Rectal smooth muscle tissue (tissue), 1 donor: ENCODE measurements at regions not wholly inside any gene's neighbourhood (a gene's known extent, or its start where the extent isn't known, plus 50 kb on each side); places are given as distances from the start of the nearest gene placed in this dataset.

Experiments used
- H3K27ac ChIP-seq: one replicate; pipeline ENCODE4 v1.7.0; 2013; ENCODE audit warnings: low read depth, low read length, inconsistent platforms
- H3K27me3 ChIP-seq: one replicate; pipeline ENCODE4 v1.7.0; 2013; ENCODE audit warnings: low read length; ENCODE audit not compliant: control insufficient read depth, insufficient read depth
- H3K36me3 ChIP-seq: one replicate; pipeline ENCODE4 v1.7.0; 2013; ENCODE audit warnings: low read length; ENCODE audit not compliant: control insufficient read depth, insufficient read depth
- H3K4me1 ChIP-seq: one replicate; pipeline ENCODE4 v1.7.0; 2013; ENCODE audit warnings: low read length; ENCODE audit not compliant: control insufficient read depth, insufficient read depth
- H3K4me3 ChIP-seq: one replicate; pipeline ENCODE4 v1.7.0; 2013; ENCODE audit warnings: low read length
- H3K9ac ChIP-seq: one replicate; pipeline ENCODE4 v1.7.0; 2013; ENCODE audit warnings: low read length

GRCh38 chr1:83033682-83034081 is 965.2 kb downstream of the TTLL7 start:
- Histone ChIP-seq H3K36me3 (no peaks in the 10 kb centered on the region), H3K27me3 (no peaks in the 10 kb centered on the region), H3K9ac (no peak overlapping the region), H3K27ac (no peak overlapping the region), H3K4me1 (no peaks in the 10 kb centered on the region), H3K4me3 (no peak overlapping the region)

DNA sequence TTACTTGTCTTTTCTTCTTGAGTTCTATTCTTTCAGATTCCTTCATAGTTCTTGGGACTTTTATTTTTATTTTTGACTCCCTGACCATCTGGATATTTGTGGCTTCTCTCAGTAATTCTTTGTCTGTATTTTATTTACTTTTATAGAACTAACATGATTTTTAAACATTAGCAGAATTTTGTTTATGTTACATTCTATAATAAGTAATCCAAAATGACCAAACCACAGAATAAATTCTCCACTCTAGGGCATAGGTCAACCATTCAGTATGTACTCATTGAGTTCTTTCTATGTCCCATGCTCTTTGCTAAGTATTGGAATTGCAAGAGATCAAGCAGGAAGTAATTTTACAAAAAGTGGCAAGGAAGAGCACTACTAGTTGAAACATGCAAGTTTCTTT is 969.0 kb downstream of the TTLL7 start:
- H3K9ac ChIP-seq: no peak overlapping the region
- no peak overlapping the region for H3K4me3 ChIP-seq
- H3K27ac ChIP-seq: no peak overlapping the region
- H3K4me1 ChIP-seq: no peaks in the 10 kb centered on the region
- no peaks in the 10 kb centered on the region for H3K27me3 ChIP-seq
- no peaks in the 10 kb centered on the region for H3K36me3 ChIP-seq

DNA sequence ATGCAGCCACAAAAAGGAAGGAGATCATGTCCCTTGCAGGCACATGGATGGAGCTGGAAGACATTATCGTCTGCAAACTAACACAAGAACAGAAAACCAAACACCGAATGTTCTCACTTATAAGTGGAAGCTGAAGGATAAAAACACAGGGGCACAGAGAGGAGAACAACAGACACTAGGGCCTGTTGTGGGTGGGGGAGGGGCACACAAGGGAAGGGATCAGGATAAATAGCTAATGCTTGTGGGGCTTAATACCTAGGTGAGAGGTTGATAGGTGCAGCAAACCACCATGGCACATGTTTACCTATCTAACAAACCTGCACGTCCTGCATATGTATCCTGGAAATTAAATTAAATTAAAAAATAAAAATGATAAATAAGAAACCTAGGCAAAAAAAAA is 969.9 kb downstream of the TTLL7 start:
- H3K27ac ChIP-seq: no peak overlapping the region
- no peak overlapping the region for H3K4me3 ChIP-seq
- no peaks in the 10 kb centered on the region for H3K36me3 ChIP-seq
- H3K9ac ChIP-seq: no peak overlapping the region
- H3K4me1 ChIP-seq: no peaks in the 10 kb centered on the region
- H3K27me3 ChIP-seq: no peaks in the 10 kb centered on the region

- no peak overlapping the region for H3K27ac ChIP-seq
- H3K4me3 ChIP-seq: no peak overlapping the region
- no peak overlapping the region for H3K9ac ChIP-seq
- no peaks in the 10 kb centered on the region for H3K4me1 ChIP-seq
- H3K36me3 ChIP-seq: no peaks in the 10 kb centered on the region
- no peaks in the 10 kb centered on the region for H3K27me3 ChIP-seq
These were observed 970.5 kb downstream of the TTLL7 start for GRCh38 chr1:83028467-83028866.

GRCh38 chr1:83027511-83027910 is 971.4 kb downstream of the TTLL7 start:
- no peak overlapping the region for H3K4me3 ChIP-seq
- H3K36me3 ChIP-seq: no peaks in the 10 kb centered on the region
- H3K4me1 ChIP-seq: no peaks in the 10 kb centered on the region
- H3K27me3 ChIP-seq: no peaks in the 10 kb centered on the region
- H3K27ac ChIP-seq: no peak overlapping the region
- no peak overlapping the region for H3K9ac ChIP-seq

DNA sequence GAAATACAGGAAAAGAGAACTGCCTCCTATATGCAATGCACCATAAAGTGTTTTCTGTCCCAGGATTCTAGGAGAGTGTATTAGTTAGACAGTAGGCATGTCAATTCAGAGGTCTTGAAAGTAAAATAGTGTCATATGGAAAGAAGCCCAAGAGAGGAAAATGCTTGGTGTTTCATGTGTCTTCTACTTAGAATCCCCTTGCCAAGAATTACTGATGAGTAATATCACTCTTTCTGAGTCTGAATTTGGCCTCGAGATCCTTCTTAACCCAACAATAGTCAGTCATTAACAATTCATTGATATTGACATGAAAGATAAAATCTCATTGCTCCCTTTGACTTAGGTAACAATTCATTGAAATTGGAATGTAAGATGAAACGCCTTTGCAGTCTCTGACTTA is 972.2 kb downstream of the TTLL7 start:
- Histone ChIP-seq H3K4me3 (no peak overlapping the region), H3K9ac (no peak overlapping the region), H3K27me3 (no peaks in the 10 kb centered on the region), H3K36me3 (no peaks in the 10 kb centered on the region), H3K27ac (no peak overlapping the region), H3K4me1 (no peaks in the 10 kb centered on the region)

DNA sequence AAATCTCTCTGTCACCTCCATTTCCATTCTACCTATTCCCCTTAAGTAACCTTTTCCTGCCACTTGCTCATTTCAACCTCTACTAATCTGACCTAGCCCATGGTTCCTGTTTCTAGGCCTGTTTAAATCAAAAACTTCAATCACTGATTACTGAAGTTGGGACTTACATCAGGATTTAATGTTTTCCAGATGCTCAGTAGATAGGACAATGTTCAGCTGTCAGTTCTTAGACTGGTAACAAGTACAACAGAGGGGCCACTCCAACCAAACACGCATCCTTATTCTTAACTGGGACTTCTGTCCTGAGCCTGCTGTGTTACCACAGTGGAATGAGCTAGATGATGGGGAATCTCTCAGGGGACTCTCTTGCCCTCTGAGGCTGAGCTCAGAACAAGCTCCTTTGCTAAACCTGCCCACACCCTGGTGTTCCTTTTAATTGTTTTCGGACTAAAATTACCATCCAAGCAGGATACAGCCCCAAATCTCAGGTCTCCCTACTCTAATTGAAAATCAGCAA is 974.6 kb downstream of the TTLL7 start:
- H3K4me1 ChIP-seq: no peaks in the 10 kb centered on the region
- no peaks in the 10 kb centered on the region for H3K36me3 ChIP-seq
- H3K27me3 ChIP-seq: no peaks in the 10 kb centered on the region
- H3K27ac ChIP-seq: no peak overlapping the region
- no peak overlapping the region for H3K9ac ChIP-seq
- no peak overlapping the region for H3K4me3 ChIP-seq

GRCh38 chr1:83023212-83023611 is 975.7 kb downstream of the TTLL7 start:
- Histone ChIP-seq H3K36me3 (no peaks in the 10 kb centered on the region), H3K27me3 (no peaks in the 10 kb centered on the region), H3K27ac (no peak overlapping the region), H3K4me3 (no peak overlapping the region), H3K4me1 (no peaks in the 10 kb centered on the region), H3K9ac (no peak overlapping the region)

- Histone ChIP-seq H3K4me3 (no peak overlapping the region), H3K9ac (no peak overlapping the region), H3K4me1 (no peaks in the 10 kb centered on the region), H3K27ac (no peak overlapping the region), H3K36me3 (no peaks in the 10 kb centered on the region), H3K27me3 (no peaks in the 10 kb centered on the region)
These were observed 976.7 kb downstream of the TTLL7 start for GRCh38 chr1:83022206-83022605.

DNA sequence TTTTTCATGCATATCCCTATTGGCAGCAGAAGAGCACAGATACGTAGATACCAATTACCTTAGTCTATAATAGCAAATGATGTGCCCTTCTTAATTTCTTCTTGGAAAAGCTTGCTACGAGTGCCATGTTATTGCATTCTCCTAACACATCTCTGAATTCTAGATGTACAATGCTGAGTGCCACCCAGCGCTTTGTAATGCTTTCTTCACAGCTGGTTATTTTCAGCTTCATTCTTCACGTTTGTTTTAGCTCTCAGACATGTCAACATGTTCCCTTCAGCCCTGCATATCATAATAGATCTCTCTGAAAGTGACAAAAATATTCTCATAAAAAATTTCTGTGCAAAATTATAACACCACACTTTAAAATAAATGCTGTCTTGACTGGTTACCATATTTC is 981.2 kb downstream of the TTLL7 start:
- H3K4me3 ChIP-seq: no peak overlapping the region
- H3K4me1 ChIP-seq: no peaks in the 10 kb centered on the region
- no peaks in the 10 kb centered on the region for H3K27me3 ChIP-seq
- no peaks in the 10 kb centered on the region for H3K36me3 ChIP-seq
- no peak overlapping the region for H3K9ac ChIP-seq
- H3K27ac ChIP-seq: no peak overlapping the region

DNA sequence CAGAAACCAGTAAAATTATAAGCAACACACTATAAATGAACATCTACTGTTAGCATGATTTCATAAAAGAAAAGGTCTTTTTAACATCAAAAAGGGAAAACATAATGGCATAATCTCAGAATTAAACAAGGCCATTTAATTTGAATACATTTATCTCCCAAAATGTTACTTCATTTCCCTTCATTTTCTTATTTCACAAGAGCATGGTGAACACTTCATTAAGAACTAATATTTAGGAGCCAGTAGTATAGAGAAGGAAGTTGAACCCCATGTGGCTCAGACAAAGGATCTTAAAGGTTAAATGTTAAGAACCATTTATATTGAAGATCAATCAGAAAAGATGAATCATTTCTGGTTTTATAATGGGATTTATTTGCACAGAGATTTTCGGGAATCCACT is 981.7 kb downstream of the TTLL7 start:
- no peak overlapping the region for H3K9ac ChIP-seq
- H3K36me3 ChIP-seq: no peaks in the 10 kb centered on the region
- no peak overlapping the region for H3K4me3 ChIP-seq
- no peaks in the 10 kb centered on the region for H3K27me3 ChIP-seq
- H3K4me1 ChIP-seq: no peaks in the 10 kb centered on the region
- no peak overlapping the region for H3K27ac ChIP-seq

- no peaks in the 10 kb centered on the region for H3K27me3 ChIP-seq
- no peaks in the 10 kb centered on the region for H3K4me1 ChIP-seq
- no peak overlapping the region for H3K9ac ChIP-seq
- H3K27ac ChIP-seq: no peak overlapping the region
- no peak overlapping the region for H3K4me3 ChIP-seq
- H3K36me3 ChIP-seq: no peaks in the 10 kb centered on the region
These were observed 982.5 kb downstream of the TTLL7 start for GRCh38 chr1:83016354-83016849.

DNA sequence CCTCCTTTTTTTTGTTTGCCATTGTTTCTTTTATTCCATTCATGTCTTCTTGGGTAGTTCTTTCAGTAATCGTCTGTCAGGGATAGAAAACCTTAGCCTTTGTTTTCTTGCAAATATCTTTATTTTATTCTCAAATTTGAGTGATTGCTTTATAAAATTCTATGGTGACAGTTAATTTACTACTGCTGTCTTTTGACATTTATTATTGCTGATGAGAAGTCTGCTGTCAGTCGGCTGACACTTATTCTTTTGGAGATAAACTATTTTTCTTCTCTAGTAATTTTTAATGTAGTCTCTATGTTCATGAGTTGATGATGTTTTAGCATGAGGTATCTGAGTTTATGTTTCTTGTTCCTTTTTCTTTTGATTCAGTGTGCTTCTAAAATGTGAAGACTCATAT is 983.8 kb downstream of the TTLL7 start:
- Histone ChIP-seq H3K36me3 (no peaks in the 10 kb centered on the region), H3K9ac (no peak overlapping the region), H3K27me3 (no peaks in the 10 kb centered on the region), H3K4me1 (no peaks in the 10 kb centered on the region), H3K27ac (no peak overlapping the region), H3K4me3 (no peak overlapping the region)
